ENCODE measurements at regions not wholly inside any gene's neighbourhood (a gene's known extent, or its start where the extent isn't known, plus 50 kb on each side); places are given as distances from the start of the nearest gene placed in this dataset.

DNA sequence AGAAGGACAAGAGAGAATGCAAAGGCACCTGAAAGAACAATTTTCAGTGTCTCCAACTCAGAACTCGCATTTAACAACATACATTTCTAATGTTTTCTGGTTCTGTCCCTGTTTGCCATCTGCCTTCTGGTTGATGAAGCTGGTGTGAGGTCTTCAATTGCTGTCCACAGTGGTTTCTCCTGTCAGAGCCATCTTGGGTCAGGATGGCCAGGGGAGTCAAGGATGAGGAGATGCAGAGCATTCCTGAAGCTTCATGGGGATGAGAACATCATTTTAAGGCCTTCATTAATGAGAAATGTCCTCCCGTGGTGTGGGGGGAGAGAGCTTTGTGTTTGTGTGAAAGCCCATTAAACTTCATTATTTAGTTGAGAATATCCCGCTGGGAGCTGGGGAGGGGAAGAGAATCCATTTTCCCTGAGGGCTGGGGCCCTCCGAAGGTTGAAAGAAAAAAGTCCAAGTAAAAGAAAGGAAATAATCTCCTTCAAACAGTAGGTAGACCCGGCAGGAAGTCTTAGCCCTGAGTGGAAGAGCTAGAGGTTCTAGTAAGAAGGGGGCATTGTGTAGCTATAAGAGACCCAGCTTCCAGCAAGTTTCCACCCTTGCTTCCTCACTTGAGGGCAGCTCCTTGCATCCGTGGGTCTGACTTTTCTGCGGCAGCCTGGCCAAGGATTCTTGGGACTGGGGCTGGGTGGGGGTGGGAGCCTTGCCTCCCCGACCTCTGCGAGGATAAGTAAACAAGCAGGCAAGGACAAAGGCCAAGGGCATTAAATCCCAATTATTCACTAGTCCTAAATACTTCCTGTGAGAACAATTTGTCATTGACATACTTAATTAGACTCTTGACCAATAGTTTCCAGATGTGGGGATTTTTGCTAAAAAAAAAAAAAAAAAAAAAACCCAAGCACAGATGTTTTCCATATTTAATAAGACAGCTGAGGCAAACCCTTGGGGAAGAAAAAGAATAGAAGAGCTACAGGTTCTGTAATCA is 119.2 kb downstream of the MSX2 start:
- peak overlapping the region; percentile 55 for H3K4me3 Mint-ChIP-seq
- TF ChIP-seq, protein P1, sequence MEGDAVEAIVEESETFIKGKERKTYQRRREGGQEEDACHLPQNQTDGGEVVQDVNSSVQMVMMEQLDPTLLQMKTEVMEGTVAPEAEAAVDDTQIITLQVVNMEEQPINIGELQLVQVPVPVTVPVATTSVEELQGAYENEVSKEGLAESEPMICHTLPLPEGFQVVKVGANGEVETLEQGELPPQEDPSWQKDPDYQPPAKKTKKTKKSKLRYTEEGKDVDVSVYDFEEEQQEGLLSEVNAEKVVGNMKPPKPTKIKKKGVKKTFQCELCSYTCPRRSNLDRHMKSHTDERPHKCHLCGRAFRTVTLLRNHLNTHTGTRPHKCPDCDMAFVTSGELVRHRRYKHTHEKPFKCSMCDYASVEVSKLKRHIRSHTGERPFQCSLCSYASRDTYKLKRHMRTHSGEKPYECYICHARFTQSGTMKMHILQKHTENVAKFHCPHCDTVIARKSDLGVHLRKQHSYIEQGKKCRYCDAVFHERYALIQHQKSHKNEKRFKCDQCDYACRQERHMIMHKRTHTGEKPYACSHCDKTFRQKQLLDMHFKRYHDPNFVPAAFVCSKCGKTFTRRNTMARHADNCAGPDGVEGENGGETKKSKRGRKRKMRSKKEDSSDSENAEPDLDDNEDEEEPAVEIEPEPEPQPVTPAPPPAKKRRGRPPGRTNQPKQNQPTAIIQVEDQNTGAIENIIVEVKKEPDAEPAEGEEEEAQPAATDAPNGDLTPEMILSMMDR (conservative IDR thresholded peaks at IDR 0.05), result no peak
- H3K27ac Mint-ChIP-seq, result peak overlapping the region; percentile 24
- H3K4me1 Mint-ChIP-seq (ENCODE audit: unreplicated experiment), result peaks cover 32% of the 10 kb centered on the region
- DNase-seq (ENCODE audit: extremely low spot score, unreplicated experiment), result no peak
- H3K27me3 Mint-ChIP-seq, result peaks cover 23% of the 10 kb centered on the region
- peaks cover 4% of the 10 kb centered on the region for H3K9me3 Mint-ChIP-seq
- H3K36me3 Mint-ChIP-seq, result no peaks in the 10 kb centered on the region

DNA sequence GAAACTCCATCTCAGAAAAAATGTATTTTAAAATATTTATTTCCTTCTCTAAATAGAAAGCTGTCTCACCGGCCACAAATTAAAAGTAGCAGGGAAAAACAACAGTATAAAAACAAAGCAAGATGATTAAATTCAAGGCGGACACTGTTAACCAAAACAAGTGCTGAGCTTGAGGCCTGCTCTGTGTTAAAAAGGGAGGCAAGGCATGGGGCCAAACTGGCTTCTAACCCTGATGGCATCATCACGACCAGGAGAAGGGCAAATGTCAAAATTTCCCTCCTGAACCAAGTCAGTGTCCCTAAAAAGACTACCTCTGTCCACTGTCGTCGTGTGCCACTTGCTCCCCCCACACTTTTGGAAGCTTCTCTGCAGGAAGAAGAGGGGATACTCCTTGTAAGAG is 116.1 kb downstream of the MSX2 start:
- TF ChIP-seq, protein P1 (conservative IDR thresholded peaks at IDR 0.05), result no peak
- DNase-seq (ENCODE audit: extremely low spot score, unreplicated experiment), result no peak
- no peak overlapping the region for H3K27ac Mint-ChIP-seq
- H3K4me1 Mint-ChIP-seq (ENCODE audit: unreplicated experiment), result peaks cover 31% of the 10 kb centered on the region
- no peak overlapping the region for H3K4me3 Mint-ChIP-seq
- no peaks in the 10 kb centered on the region for H3K36me3 Mint-ChIP-seq
- peaks cover 4% of the 10 kb centered on the region for H3K9me3 Mint-ChIP-seq
- H3K27me3 Mint-ChIP-seq, result peaks cover 32% of the 10 kb centered on the region

DNA sequence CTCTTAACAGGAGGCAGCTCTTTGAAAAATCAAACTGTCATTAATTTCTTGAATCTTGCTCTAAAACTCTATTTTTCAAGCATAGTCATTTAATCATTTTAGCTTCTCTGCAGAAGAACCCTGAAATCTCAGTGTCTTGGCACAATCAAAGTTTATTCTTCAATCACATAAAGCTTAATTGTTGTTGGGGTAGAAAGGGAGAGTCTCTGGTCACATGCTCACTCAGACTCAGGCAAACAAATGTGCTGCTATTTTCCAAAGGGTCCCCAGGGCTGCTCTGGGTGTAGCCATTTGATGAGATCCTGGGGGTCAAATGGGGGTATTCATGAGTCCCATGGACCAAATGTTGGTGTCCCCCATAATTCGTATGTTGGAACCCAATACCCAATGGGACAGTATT is 114.8 kb downstream of the MSX2 start:
- DNase-seq (ENCODE audit: extremely low spot score, unreplicated experiment), result no peak
- H3K9me3 Mint-ChIP-seq, result peaks cover 4% of the 10 kb centered on the region
- peaks cover 21% of the 10 kb centered on the region for H3K4me1 Mint-ChIP-seq (ENCODE audit: unreplicated experiment)
- no peak overlapping the region for H3K4me3 Mint-ChIP-seq
- H3K27me3 Mint-ChIP-seq, result peaks cover 30% of the 10 kb centered on the region
- no peaks in the 10 kb centered on the region for H3K36me3 Mint-ChIP-seq
- TF ChIP-seq, protein P1 (conservative IDR thresholded peaks at IDR 0.05), result no peak
- H3K27ac Mint-ChIP-seq, result no peak overlapping the region

DNA sequence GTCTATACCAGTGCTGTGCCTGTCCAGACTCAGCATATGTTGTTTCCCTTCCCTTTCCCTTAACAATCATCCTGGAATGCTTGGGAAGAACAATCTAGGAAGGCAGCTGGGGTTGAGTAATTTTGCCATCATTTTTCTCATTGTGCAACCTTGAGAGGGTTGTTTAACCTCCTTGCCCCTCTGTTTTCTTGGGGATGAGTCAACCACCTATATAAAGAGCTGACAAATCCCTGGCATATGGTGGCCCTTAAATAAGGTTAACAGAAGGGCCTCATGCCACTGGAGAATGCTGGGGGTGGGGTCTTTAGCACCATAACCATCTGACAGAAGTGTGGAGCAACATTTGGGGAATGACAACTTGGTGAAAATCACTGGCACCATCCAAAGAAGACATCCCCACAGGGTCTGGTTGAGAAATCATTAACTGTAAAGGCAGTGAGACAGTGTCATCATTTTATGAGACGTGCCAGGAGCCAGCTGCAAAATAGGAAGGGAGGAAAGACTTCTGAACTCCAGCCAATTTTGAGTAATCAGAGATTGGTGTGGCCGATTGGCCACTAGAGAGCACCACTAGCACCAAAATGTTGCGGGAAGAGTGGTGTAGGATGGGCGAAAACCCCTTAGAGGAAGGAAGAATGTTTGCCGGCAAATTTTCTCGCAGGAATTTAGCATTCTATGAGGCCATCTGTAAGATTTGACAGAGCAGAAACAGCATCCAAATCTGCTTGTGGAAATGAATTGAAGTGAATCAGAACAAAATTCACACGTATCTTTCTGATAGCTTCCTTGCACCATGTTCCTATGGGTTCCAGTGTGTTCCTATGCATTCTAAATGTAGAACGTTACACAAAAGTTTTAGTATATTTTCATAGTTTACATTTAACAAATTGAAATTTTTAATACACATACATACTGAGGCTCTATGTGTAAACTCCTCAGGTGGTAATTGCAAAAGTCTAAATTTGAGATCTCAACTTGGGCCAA is 113.8 kb downstream of the MSX2 start:
- TF ChIP-seq, protein P1 (conservative IDR thresholded peaks at IDR 0.05), result peak; percentile 57
- no peak overlapping the region for H3K27ac Mint-ChIP-seq
- H3K4me3 Mint-ChIP-seq, result no peak overlapping the region

DNA sequence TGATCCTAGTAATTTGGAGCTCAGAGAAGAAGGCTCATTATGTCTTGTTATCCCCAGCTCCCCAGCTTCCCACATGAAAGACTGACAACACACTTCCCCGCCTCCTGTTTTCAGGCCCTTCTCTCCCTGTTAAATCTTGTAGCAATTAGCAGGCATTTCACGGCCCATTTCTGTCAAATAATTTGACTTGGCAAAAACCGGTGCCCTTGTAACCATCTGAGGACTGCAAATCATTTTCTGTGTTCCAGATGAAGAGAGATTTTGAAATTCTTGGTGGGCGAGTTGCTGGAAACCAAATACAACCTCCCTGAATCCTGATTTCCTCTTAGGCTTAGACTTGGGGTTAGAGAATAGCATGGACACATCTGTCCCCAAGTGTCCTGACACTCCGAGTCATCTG is 109.7 kb downstream of the MSX2 start:
- no peaks in the 10 kb centered on the region for H3K36me3 Mint-ChIP-seq

More for the DNA sequence above, 113.8 kb downstream of the MSX2 start:
- Mint-ChIP-seq H3K36me3 (no peaks in the 10 kb centered on the region), H3K9me3 (peaks cover 4% of the 10 kb centered on the region), H3K4me1 (ENCODE audit: unreplicated experiment) (peaks cover 11% of the 10 kb centered on the region), H3K27me3 (peaks cover 31% of the 10 kb centered on the region)
- no peak for DNase-seq (ENCODE audit: extremely low spot score, unreplicated experiment)

More for the DNA sequence above, 109.7 kb downstream of the MSX2 start:
- Mint-ChIP-seq H3K27me3 (peaks cover 34% of the 10 kb centered on the region), H3K4me3 (no peak overlapping the region), H3K9me3 (peaks cover 5% of the 10 kb centered on the region), H3K4me1 (ENCODE audit: unreplicated experiment) (no peaks in the 10 kb centered on the region), H3K27ac (no peak overlapping the region)
- TF ChIP-seq, protein P1 (conservative IDR thresholded peaks at IDR 0.05), result no peak
- DNase-seq (ENCODE audit: extremely low spot score, unreplicated experiment), result no peak

Measured in type B pancreatic cell (in vitro differentiated cells).